GM19468 (cell line): ENCODE measurements at regions not wholly inside any gene's neighbourhood (a gene's known extent, or its start where the extent isn't known, plus 50 kb on each side); places are given as distances from the start of the nearest gene placed in this dataset.
"Not testable (repeated sequence)": the region's sequence is repeated elsewhere in the genome, so short reads cannot be mapped to it uniquely, and the experiment has no call there.

Experiments
- ATAC-seq: cut with Tn5 transposase; IDR thresholded peaks from one replicate; pipeline ENCODE4 v1.9.1; 2021; ENCODE audit warnings: mild to moderate bottlenecking, moderate library complexity, moderate number of reproducible peaks; ENCODE audit not compliant: unreplicated experiment; ENCODE audit errors: extremely low read depth

DNA sequence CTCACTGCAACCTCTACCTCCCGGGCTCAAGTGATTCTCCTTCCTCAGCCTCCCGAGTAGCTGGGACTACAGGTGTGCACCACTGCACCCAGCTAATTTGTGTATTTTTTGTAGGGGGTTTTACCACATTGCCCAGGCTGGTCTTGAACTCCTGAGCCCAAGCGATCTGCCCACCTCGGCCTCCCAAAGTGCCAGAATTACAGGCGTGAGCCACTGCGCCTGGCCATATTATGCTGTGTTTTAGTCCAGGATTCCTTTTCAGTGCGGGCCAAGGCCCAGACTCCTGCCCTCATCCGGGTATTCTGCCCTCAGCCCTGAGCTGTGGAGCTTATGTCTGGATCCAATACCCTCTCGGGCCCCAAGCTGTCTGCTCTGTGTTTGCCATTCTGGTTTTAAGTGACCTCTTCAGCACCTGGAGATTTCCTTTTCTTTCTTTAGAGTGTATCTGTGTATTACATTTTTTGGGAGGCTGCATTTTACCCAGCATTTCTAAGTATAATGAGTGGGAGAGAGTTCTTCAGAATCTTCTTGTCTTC lies 114.9 kb downstream of the BUB3 start:
- ATAC-seq: no peak

DNA sequence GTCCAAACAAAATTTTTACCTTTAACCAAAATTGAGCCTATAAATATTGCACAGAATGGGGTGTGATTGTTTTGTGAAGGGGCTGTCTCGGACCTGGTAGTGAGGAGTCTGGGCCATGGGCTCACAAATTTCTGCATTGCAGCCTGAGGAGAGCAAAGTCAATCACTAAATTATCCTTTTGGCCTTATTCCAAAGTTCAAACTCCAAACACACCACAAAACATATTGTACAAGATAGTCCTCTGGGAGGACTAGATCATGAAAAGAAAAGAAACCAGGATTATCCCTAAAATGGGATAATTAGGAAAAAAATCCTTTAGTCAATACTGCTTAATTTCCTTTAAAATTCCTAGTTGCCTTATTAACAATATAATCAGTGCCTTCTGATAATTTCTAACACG lies 115.5 kb downstream of the BUB3 start:
- ATAC-seq: no peak

- no peak for ATAC-seq
These were observed 116.0 kb downstream of the BUB3 start for GRCh38 chr10:123270221-123270620.

GRCh38 chr10:123270806-123271205 lies 116.6 kb downstream of the BUB3 start:
- ATAC-seq: no peak

DNA sequence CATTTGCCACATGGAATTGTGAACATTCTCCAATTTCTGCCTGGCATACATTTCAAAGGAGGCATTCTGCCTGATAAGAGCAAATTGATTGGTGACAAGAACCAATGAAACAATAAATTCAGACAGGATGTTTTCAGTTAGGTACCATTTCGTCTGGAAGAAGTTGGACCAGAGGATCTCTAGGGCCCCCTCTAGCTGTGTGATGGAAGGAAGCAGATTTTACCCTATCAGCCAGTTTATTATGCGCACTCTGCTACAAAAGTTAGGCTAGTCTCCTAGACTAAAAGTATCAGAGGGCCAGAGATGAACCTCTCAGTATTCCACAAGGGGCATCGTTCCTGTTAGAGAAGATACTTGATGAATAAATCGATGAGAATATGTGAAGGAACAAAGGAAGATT lies 118.0 kb downstream of the BUB3 start:
- no peak for ATAC-seq

GRCh38 chr10:123274306-123275135 lies 120.3 kb downstream of the BUB3 start:
- no peak for ATAC-seq

GRCh38 chr10:123275136-123275564 lies 120.9 kb downstream of the BUB3 start:
- no peak for ATAC-seq

DNA sequence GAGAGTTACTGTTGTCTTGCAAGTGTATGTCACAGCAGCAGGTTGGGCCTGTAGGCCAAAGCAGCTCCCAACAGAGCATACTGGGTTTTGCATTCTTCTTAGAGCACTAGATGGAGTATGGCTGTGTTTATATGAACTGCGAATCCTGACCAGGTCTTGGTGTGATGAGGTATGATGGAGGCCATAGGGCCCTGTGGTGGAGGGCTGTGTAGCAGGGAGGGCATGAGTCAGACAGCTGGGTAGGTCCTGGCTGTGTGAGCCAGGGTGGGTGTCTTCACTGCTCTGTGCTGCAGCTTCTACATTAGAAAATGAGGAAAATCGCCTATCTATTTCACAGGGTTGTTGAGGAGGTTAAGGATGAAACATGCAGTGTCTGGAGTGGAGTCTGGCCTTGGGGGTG lies 124.2 kb downstream of the BUB3 start:
- ATAC-seq: no peak

DNA sequence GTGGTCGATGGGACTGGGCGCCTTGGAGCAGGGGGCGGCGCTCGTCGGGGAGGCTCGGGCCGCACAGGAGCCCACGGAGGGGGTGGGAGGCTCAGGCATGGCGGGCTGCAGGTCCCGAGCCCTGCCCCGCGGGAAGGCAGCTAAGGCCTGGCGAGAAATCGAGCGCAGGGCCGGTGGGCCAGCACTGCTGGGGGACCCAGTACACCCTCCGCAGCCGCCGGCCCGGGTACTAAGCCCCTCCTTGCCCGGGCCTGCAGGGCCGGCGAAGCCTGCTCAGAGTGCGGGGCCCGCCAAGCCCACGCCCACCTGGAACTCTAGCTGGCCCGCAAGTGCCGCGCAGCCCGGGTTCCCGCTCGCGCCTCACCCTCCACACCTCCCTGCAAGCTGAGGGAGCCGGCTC lies 129.2 kb downstream of the BUB3 start:
- not testable (repeated sequence) for ATAC-seq

- ATAC-seq: no peak
These were observed 129.8 kb downstream of the BUB3 start for GRCh38 chr10:123284022-123284421.

GRCh38 chr10:123287594-123288247 lies 133.5 kb downstream of the BUB3 start:
- no peak for ATAC-seq

DNA sequence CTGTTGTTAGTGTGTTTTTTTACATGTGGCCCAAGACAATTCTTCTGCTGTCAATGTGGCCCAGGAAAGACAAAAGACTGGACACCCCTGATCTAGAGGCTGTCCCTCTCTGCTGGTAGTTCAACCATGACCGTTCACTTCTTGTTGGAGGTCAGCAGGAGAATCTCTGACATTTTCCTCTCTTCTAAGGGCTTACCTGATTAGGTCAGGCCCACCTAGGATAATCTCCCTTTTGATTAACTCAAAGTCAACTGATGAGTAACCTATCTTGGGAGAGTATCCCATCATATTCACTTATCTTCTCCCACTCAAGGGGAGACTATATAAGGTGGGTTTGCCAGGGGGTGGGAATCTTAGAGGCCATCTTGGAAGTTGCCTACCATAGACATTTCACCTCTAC lies 135.2 kb downstream of the BUB3 start:
- no peak for ATAC-seq

- no peak for ATAC-seq
These were observed 139.9 kb downstream of the BUB3 start for GRCh38 chr10:123294109-123294508.

DNA sequence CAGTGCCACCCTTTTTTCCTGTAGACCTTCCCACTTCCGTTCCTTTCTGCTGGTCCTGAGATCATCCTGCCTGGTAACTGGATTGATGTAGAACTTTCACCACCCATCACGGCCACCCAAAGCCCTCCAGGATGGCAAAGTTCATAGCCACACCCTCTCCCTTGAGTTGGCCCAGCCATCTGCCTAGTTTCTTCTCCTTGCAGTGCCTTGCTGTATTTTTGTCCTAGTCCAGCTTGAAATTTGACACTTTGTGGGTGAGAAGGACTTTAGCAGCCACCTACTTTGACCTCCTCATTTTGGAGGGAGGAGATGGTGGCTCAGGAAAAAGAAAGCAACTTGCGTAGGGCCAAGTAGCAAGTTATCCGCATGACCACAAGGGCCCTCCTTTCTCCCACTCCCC lies 140.7 kb downstream of the BUB3 start:
- no peak for ATAC-seq

DNA sequence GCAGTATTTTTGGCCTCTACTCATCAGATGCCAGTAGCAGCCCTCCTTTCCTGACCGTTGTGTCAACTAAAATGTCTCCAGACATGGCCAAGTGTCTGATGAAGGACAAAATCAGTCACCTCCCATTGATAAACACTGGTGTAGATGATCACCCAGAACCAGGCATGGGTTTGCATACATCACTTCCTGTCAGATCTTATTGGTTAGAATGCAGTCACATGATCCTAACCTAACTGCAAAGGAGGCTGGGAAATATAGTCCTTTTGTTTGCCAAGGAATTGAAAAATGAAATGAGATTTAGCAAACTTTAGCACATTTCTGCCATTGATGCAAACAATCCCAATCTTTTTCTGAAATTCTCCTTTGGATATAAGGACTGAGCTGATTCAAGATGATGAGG lies 141.4 kb downstream of the BUB3 start:
- ATAC-seq: no peak

DNA sequence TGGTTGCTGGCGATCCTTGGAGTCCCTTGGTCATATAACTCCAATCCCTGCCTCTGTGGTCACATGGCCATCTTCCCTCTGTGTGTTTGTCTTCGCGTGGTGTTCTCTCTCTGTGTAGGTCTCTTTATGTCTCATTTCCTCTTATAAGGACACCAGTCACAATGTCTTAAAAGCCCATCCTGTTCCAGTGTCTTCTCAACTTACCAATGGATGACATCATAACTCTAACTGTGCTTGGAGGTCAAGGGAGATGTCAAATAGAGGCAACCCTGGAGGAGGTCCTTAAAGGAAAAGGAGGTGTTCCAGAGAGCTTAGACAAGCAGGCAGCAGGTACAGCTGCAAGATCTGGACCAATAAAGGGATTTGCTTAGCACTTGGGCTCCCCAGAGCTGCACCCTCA lies 143.0 kb downstream of the BUB3 start:
- ATAC-seq: no peak

DNA sequence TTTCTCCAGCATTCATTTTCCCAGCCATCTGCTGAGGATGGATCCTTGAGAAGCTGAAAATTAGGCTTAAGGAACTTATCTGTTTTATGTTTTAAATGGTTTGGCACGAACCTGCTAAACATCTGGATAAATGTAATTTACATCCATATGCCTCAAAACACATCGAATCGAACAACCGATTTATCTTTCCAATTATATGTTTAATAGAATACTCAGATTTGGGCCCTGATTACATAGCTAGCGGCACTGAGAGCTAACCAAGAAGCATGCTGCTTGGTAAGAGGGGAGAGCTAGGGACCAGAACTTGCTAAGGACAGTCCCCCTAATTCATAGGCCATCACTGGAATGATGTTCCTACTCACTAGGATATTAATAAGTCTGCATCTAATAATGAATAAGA lies 144.4 kb downstream of the BUB3 start:
- no peak for ATAC-seq

GRCh38 chr10:123299598-123299997 lies 145.4 kb downstream of the BUB3 start:
- ATAC-seq: no peak

GRCh38 chr10:123301077-123301857 lies 147.1 kb downstream of the BUB3 start:
- no peak for ATAC-seq

- ATAC-seq: no peak
These were observed 149.6 kb downstream of the BUB3 start for GRCh38 chr10:123303581-123304337.
